Stimulated activated naive CD8-positive, alpha-beta T cell treated with anti-CD3 and anti-CD28 coated beads, Interleukin-15, amount 100 ng/mL, for 72 hours (primary cell): ENCODE measurements at regions not wholly inside any gene's neighbourhood (a gene's known extent, or its start where the extent isn't known, plus 50 kb on each side); places are given as distances from the start of the nearest gene placed in this dataset.

ENCODE experiments used
- ATAC-seq: fragments of 150-1000 bp; cut with Tn5 transposase; 2 replicates; pipeline ENCODE4 v1.10.0; 2021; ENCODE audit warnings: mild to moderate bottlenecking, moderate library complexity
- DNase-seq, 2 donors: peaks; one replicate each; pipeline ENCODE4 v3.0.0; 2021 to 2022
- H3K27ac Mint-ChIP-seq, 2 donors: one replicate each; pipeline ENCODE4 v1.8.0; 2022; ENCODE audit warnings: mild to moderate bottlenecking in 2 of 2, mixed read lengths in 2 of 2, moderate library complexity in 2 of 2
- H3K27me3 Mint-ChIP-seq: one replicate; pipeline ENCODE4 v1.8.0; 2022; ENCODE audit warnings: mixed read lengths
- H3K4me1 Mint-ChIP-seq: one replicate; pipeline ENCODE4 v1.8.0; 2022; ENCODE audit warnings: mild to moderate bottlenecking, mixed read lengths
- H3K4me3 Mint-ChIP-seq, 2 donors: one replicate each; pipeline ENCODE4 v1.8.0; 2022; ENCODE audit warnings: mild to moderate bottlenecking in 2 of 2, mixed read lengths in 2 of 2, moderate library complexity in 1 of 2
- H3K9me3 Mint-ChIP-seq, 2 donors: one replicate each; pipeline ENCODE4 v1.8.0; 2022; ENCODE audit warnings: mixed read lengths in 2 of 2

DNA sequence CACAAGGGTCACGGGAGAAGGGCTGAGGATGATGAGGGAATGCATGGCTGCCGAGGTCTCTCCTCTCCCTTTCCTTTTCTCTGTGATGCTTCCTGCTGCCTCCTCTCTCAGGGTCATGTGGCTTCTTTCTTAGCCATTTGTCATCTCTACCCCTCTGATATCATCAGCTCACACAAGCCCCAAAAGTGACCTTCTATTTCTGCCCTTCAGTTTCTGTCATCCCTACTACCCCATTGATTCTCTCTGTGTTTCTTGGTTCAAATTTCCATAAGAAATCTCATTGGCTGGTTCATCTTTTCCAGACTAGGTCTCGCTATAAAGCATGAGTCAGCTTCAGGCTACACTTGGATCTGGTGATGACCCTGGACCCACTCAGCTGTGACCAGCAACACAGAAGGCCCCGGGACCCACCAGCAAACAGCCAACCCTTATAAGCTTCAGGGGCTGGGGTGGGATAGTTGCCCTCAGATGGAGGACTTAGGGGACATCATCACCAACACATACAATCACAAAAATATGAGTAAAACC lies 284.3 kb downstream of the SKAP2 start:
- H3K4me1 Mint-ChIP-seq, result no peaks in the 10 kb centered on the region
- peaks cover 34% of the 10 kb centered on the region for H3K27me3 Mint-ChIP-seq
- ATAC-seq (no peak), DNase-seq (no peak)
- no peak overlapping the region for H3K27ac Mint-ChIP-seq
- H3K9me3 Mint-ChIP-seq, result no peaks in the 10 kb centered on the region
- no peak overlapping the region for H3K4me3 Mint-ChIP-seq

DNA sequence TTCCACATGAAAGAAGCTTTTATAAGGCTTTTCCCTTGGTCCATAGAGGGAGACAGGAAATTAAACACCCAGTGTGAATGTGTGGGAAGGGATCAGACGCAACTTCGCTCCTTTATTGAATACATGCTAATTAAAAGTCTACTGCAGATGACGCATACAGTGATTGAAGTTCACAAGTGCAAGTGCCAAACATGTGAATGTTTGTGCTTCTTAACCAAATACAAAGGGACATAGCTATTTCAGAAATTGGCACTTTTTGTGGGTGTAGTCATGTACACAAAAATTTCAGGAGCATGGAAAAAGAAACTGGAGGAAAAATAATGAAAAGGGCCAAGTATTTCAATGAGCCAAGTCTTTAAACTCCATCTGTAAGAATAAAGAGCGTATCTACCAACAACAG lies 283.7 kb downstream of the SKAP2 start:
- Mint-ChIP-seq H3K4me3 (no peak overlapping the region), H3K4me1 (no peaks in the 10 kb centered on the region), H3K27me3 (peaks cover 34% of the 10 kb centered on the region), H3K27ac (no peak overlapping the region), H3K9me3 (no peaks in the 10 kb centered on the region)
- DNase-seq, result no peak
- ATAC-seq, result no peak

DNA sequence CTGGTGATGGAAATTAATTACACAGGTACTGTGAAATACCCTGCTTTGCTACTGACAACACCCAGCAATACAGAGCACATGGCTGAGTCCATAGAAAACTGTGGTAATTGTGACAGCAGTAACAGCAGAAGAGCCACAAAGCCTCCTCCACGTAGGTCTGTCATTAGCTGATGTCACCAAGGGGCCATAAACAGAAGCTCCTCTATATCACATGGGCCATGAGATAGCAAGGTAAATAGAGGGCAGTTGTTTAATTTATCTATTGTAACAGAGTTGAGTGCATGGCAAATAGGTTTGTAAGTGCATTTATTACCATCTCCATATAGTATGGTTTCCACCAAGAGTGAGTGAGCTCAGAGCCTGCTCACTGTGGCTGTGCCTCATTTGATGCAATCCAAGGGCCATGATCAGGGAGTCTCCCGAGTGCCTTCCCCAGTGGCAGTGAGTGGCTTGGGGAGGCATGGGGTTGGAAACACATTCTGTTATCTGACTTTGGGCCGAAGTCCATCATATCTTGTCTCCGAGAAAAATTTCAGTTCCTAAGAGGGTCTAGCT lies 281.2 kb downstream of the SKAP2 start:
- Mint-ChIP-seq H3K27me3 (peaks cover 44% of the 10 kb centered on the region), H3K9me3 (no peaks in the 10 kb centered on the region), H3K27ac (no peak overlapping the region), H3K4me3 (no peak overlapping the region), H3K4me1 (no peaks in the 10 kb centered on the region)
- no peak for DNase-seq
- no peak for ATAC-seq

GRCh38 chr7:26584326-26584725 lies 280.1 kb downstream of the SKAP2 start:
- no peak overlapping the region for H3K27ac Mint-ChIP-seq
- no peak for DNase-seq
- no peak overlapping the region for H3K4me3 Mint-ChIP-seq
- H3K4me1 Mint-ChIP-seq, result no peaks in the 10 kb centered on the region
- H3K9me3 Mint-ChIP-seq, result no peaks in the 10 kb centered on the region
- ATAC-seq, result no peak
- H3K27me3 Mint-ChIP-seq, result peaks cover 41% of the 10 kb centered on the region

DNA sequence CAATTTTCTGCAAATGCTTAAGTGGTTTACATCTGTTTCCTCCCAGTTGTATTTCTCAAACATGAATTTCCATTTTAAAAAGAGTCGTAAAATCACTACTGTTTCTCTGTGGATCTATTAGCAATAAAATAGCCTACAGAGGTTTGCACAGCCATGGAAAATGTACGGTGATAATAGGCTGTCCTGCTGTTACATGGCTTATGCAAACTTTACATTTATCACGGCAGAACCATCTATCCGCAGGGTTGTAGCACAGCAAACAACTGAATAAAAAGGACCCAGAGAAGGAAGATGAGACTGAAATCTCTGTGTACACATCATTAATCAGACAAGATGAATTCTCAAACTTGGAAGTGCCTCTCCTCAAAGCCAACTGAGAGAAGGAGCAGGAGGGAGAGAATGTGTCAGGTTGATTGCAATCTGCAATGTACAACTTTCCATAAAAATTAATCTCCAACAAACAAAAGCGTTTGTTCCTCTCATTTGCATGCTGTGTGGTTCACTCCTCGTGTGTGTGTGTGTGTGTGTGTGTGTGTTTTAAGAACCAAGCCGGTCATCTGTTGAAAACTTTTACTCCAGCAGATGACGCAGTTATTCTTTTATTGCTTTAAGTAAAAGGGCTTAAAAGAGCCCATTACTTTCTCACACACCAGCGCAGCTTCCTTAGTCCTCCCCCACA lies 279.3 kb downstream of the SKAP2 start:
- Mint-ChIP-seq H3K27me3 (peaks cover 33% of the 10 kb centered on the region), H3K4me1 (no peaks in the 10 kb centered on the region), H3K27ac (no peak overlapping the region), H3K4me3 (no peak overlapping the region), H3K9me3 (no peaks in the 10 kb centered on the region)
- ATAC-seq, result no peak
- no peak for DNase-seq

- H3K27ac Mint-ChIP-seq, result no peak overlapping the region
- peaks cover 18% of the 10 kb centered on the region for H3K27me3 Mint-ChIP-seq
- no peaks in the 10 kb centered on the region for H3K9me3 Mint-ChIP-seq
- H3K4me1 Mint-ChIP-seq, result no peaks in the 10 kb centered on the region
- DNase-seq (no peak), ATAC-seq (peak; percentile 9)
- H3K4me3 Mint-ChIP-seq, result no peak overlapping the region
Observed at GRCh38 chr7:26587536-26587935, 276.9 kb downstream of the SKAP2 start.

DNA sequence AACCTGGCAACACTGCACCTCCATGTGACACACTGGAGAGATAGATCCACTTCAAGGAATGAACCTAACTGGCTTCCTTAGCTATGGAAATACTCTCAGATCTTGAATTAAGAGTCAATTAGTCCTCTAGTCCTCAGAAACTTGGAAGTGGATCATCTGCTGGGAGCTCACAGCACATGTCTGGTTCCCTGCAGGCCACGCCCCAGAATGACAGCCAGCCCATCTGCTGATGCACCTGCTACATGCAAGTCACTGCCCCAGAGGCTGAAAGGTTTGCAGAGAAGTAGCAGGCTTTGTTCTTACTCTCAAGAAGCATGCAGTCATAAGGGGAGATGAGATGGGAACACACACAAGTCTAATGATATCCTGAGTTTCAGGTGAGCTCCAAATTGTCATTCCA lies 275.9 kb downstream of the SKAP2 start:
- H3K27ac Mint-ChIP-seq, result no peak overlapping the region
- ATAC-seq, result no peak

DNA sequence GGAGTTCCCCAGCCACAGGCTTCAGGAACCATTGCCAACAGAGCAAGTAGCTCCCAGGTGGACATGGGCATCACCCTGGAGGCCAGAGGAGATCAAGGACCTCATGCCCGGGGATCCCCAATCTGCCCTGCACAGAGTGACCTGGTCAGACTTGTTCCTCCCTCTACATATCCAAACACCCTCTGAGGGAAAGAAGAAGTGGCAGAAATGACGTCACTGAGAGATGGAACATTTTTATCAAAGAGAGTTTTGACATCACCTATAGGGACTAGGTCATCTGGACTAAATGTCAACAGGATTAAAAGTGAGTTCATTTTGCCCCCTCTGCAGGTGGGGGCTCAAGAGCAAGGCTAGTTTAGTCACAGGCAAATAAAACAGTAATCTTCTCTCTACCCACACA lies 273.7 kb downstream of the SKAP2 start:
- no peak for DNase-seq
- Mint-ChIP-seq H3K27me3 (peaks cover 28% of the 10 kb centered on the region), H3K4me1 (no peaks in the 10 kb centered on the region), H3K27ac (no peak overlapping the region), H3K4me3 (no peak overlapping the region), H3K9me3 (no peaks in the 10 kb centered on the region)
- ATAC-seq, result no peak

More for the DNA sequence above, 275.9 kb downstream of the SKAP2 start:
- DNase-seq, result no peak
- Mint-ChIP-seq H3K9me3 (no peaks in the 10 kb centered on the region), H3K27me3 (peaks cover 18% of the 10 kb centered on the region), H3K4me3 (no peak overlapping the region), H3K4me1 (no peaks in the 10 kb centered on the region)

DNA sequence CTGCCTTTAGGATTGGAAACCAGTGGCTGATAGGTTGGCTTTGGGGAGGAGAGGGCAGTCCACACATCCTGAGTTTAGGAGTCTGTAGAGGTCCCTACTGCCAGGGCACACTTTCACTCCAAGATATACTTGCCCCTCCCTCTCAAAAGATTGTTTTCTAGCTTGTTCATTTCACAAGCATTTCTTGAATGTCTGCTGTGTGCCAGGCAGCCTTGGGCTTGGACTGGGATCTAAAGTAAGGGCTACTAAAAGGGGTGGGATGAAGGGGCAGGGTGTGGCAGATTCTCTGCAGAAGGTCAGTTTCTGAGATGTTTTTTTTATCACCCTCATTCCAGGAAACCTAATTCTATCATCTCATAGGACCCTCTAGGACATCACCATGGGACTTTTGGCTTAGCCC lies 272.4 kb downstream of the SKAP2 start:
- no peaks in the 10 kb centered on the region for H3K4me1 Mint-ChIP-seq
- DNase-seq (no peak), ATAC-seq (no peak)
- H3K27ac Mint-ChIP-seq, result no peak overlapping the region
- no peak overlapping the region for H3K4me3 Mint-ChIP-seq
- H3K9me3 Mint-ChIP-seq, result no peaks in the 10 kb centered on the region
- peaks cover 28% of the 10 kb centered on the region for H3K27me3 Mint-ChIP-seq

- peaks cover 14% of the 10 kb centered on the region for H3K27me3 Mint-ChIP-seq
- peak overlapping the region in 1 of 2 donors; percentile 74 for H3K27ac Mint-ChIP-seq
- H3K9me3 Mint-ChIP-seq, result no peaks in the 10 kb centered on the region
- DNase-seq, result no peak
- no peak overlapping the region for H3K4me3 Mint-ChIP-seq
- ATAC-seq, result no peak
- no peaks in the 10 kb centered on the region for H3K4me1 Mint-ChIP-seq
Observed at GRCh38 chr7:26593393-26593792, 271.0 kb downstream of the SKAP2 start.

GRCh38 chr7:26593896-26594295 lies 270.5 kb downstream of the SKAP2 start:
- H3K4me1 Mint-ChIP-seq, result no peaks in the 10 kb centered on the region
- H3K9me3 Mint-ChIP-seq, result no peaks in the 10 kb centered on the region
- H3K27me3 Mint-ChIP-seq, result peaks cover 10% of the 10 kb centered on the region

GRCh38 chr7:26594553-26594952 lies 269.8 kb downstream of the SKAP2 start:
- DNase-seq, result no peak
- Mint-ChIP-seq H3K4me1 (no peaks in the 10 kb centered on the region), H3K4me3 (no peak overlapping the region), H3K9me3 (no peaks in the 10 kb centered on the region), H3K27me3 (peaks cover 10% of the 10 kb centered on the region), H3K27ac (no peak overlapping the region)
- no peak for ATAC-seq

More at GRCh38 chr7:26593896-26594295, 270.5 kb downstream of the SKAP2 start:
- no peak for ATAC-seq
- no peak for DNase-seq
- H3K4me3 Mint-ChIP-seq, result no peak overlapping the region
- H3K27ac Mint-ChIP-seq, result no peak overlapping the region

DNA sequence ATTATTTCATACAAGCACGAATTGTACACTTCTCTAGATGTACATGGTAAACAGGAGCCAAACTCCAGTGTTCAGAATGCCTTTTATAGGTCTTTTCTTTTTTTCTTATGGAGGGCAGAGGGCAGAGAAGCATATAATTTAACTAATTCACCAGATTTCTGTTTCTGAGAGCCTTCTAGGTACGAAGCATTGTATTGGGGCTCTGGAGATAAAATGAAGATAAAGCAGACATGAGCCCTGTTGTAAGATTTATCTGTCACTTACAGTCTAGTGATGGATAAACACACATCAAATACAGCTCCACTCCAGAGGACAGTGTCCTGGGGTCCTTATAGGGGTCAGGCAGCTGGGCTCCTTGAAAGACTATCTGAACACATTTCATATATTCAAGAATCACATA lies 265.5 kb downstream of the SKAP2 start:
- H3K4me3 Mint-ChIP-seq, result no peak overlapping the region
- peaks cover 23% of the 10 kb centered on the region for H3K27me3 Mint-ChIP-seq
- no peaks in the 10 kb centered on the region for H3K9me3 Mint-ChIP-seq
- no peak overlapping the region for H3K27ac Mint-ChIP-seq
- no peak for DNase-seq
- ATAC-seq, result no peak
- H3K4me1 Mint-ChIP-seq, result no peaks in the 10 kb centered on the region

GRCh38 chr7:26599982-26600381 lies 264.4 kb downstream of the SKAP2 start:
- Mint-ChIP-seq H3K9me3 (no peaks in the 10 kb centered on the region), H3K27ac (no peak overlapping the region), H3K4me1 (no peaks in the 10 kb centered on the region), H3K27me3 (peaks cover 17% of the 10 kb centered on the region), H3K4me3 (no peak overlapping the region)
- ATAC-seq (no peak), DNase-seq (no peak)

DNA sequence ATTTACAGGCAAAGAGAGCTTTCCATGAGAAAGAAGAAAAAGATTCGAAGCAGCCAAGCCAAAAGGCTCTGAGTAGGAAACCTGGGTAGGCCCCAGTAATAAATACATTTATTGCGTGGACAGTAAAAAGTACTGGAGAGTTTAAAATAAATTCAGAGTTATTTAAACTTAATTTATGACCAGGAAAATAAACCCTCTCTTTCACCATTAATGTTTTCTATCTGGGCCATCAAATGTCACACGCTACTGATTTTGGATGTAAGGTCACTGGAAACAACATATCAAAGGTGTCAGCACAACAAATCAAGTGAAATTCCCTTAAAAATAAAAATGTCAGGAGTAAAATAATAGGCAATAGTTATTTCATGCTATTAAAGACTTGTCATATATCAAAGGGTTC lies 264.0 kb downstream of the SKAP2 start:
- no peaks in the 10 kb centered on the region for H3K4me1 Mint-ChIP-seq
- ATAC-seq (no peak), DNase-seq (no peak)
- no peaks in the 10 kb centered on the region for H3K9me3 Mint-ChIP-seq
- H3K4me3 Mint-ChIP-seq, result no peak overlapping the region
- peaks cover 15% of the 10 kb centered on the region for H3K27me3 Mint-ChIP-seq
- H3K27ac Mint-ChIP-seq, result no peak overlapping the region

- Mint-ChIP-seq H3K27me3 (peaks cover 15% of the 10 kb centered on the region), H3K27ac (peak overlapping the region in 1 of 2 donors; percentile 30), H3K4me3 (no peak overlapping the region), H3K9me3 (no peaks in the 10 kb centered on the region), H3K4me1 (no peaks in the 10 kb centered on the region)
- DNase-seq (no peak), ATAC-seq (no peak)
Observed at GRCh38 chr7:26603631-26604030, 260.8 kb downstream of the SKAP2 start.

DNA sequence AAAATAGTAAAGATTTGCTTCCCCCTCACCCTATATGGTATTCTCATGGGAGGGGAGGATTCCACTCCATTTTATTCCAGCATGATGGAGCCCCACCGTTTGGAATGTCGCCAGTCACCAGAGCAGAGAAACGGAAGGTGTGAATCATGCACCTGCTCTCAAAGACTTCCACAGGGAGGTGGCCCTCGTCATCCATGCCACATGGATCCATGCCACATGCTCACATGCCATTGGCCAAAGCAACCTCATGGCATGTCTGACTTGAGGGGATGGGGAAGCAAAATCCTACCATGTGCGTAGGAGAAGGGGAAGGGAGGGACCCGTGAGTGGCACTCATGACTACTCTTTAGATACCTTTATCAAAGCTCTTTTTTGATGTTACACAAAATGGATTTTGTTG lies 256.0 kb downstream of the SKAP2 start:
- ATAC-seq, result no peak
- H3K27me3 Mint-ChIP-seq, result peaks cover 17% of the 10 kb centered on the region
- H3K9me3 Mint-ChIP-seq, result no peaks in the 10 kb centered on the region
- no peak for DNase-seq
- no peaks in the 10 kb centered on the region for H3K4me1 Mint-ChIP-seq
- H3K27ac Mint-ChIP-seq, result no peak overlapping the region
- H3K4me3 Mint-ChIP-seq, result no peak overlapping the region
